ENCODE measurements at regions not wholly inside any gene's neighbourhood (a gene's known extent, or its start where the extent isn't known, plus 50 kb on each side); places are given as distances from the start of the nearest gene placed in this dataset.
A peak's percentile ranks its signal among the peaks of the same experiment; 100 is the strongest.
"Not testable (repeated sequence)": the region's sequence is repeated elsewhere in the genome, so short reads cannot be mapped to it uniquely, and the experiment has no call there.

GRCh38 chr6:53446151-53446550 is 97.4 kb upstream of the ELOVL5 start:
- no peak for DNase-seq (ENCODE audit: low spot score)

- no peak for DNase-seq (ENCODE audit: low spot score)
Measured at GRCh38 chr6:53441761-53442160, 93.0 kb upstream of the ELOVL5 start.

GRCh38 chr6:53441035-53441493 is 92.3 kb upstream of the ELOVL5 start:
- no peak for DNase-seq (ENCODE audit: low spot score)

GRCh38 chr6:53440336-53440945 is 91.7 kb upstream of the ELOVL5 start:
- DNase-seq (ENCODE audit: low spot score), result no peak

- DNase-seq (ENCODE audit: low spot score), result peak; percentile 85
Measured at GRCh38 chr6:53439556-53439955, 90.8 kb upstream of the ELOVL5 start.

GRCh38 chr6:53437557-53438202 is 88.9 kb upstream of the ELOVL5 start:
- DNase-seq (ENCODE audit: low spot score), result peak; percentile 83

- DNase-seq (ENCODE audit: low spot score), result no peak
Measured at GRCh38 chr6:53436526-53437303, 88.0 kb upstream of the ELOVL5 start.

GRCh38 chr6:53433951-53434285 is 85.2 kb upstream of the ELOVL5 start:
- no peak for DNase-seq (ENCODE audit: low spot score)

GRCh38 chr6:53433261-53433950 is 84.7 kb upstream of the ELOVL5 start:
- no peak for DNase-seq (ENCODE audit: low spot score)

- DNase-seq (ENCODE audit: low spot score), result peak; percentile 53
Measured at GRCh38 chr6:53432318-53433161, 83.8 kb upstream of the ELOVL5 start.

- no peak for DNase-seq (ENCODE audit: low spot score)
Measured at GRCh38 chr6:53431704-53432103, 83.0 kb upstream of the ELOVL5 start.

GRCh38 chr6:53429401-53429800 is 80.7 kb upstream of the ELOVL5 start:
- no peak for DNase-seq (ENCODE audit: low spot score)

GRCh38 chr6:53428886-53429285 is 80.1 kb upstream of the ELOVL5 start:
- DNase-seq (ENCODE audit: low spot score), result no peak

GRCh38 chr6:53426667-53427270 is 78.0 kb upstream of the ELOVL5 start:
- no peak for DNase-seq (ENCODE audit: low spot score)

- DNase-seq (ENCODE audit: low spot score), result no peak
Measured at GRCh38 chr6:53426117-53426516, 77.4 kb upstream of the ELOVL5 start.

GRCh38 chr6:53424976-53425718 is 76.4 kb upstream of the ELOVL5 start:
- DNase-seq (ENCODE audit: low spot score), result no peak

GRCh38 chr6:53424300-53424699 is 75.5 kb upstream of the ELOVL5 start:
- no peak for DNase-seq (ENCODE audit: low spot score)

GRCh38 chr6:53423560-53423959 is 74.8 kb upstream of the ELOVL5 start:
- DNase-seq (ENCODE audit: low spot score), result not testable (repeated sequence)

- no peak for DNase-seq (ENCODE audit: low spot score)
Measured at GRCh38 chr6:53419026-53419425, 70.3 kb upstream of the ELOVL5 start.

- no peak for DNase-seq (ENCODE audit: low spot score)
Measured at GRCh38 chr6:53418288-53418687, 69.5 kb upstream of the ELOVL5 start.

GRCh38 chr6:53417141-53417540 is 68.4 kb upstream of the ELOVL5 start:
- DNase-seq (ENCODE audit: low spot score), result no peak

All from COLO829 (cell line).